ENCODE measurements at regions not wholly inside any gene's neighbourhood (a gene's known extent, or its start where the extent isn't known, plus 50 kb on each side); places are given as distances from the start of the nearest gene placed in this dataset.
"Not testable (repeated sequence)": the region's sequence is repeated elsewhere in the genome, so short reads cannot be mapped to it uniquely, and the experiment has no call there.

- not testable (repeated sequence) for TF ChIP-seq CTCF, EZH2 (IDR thresholded peaks at IDR 0.05)
Observed at GRCh38 chr6:51485869-51486268, 601.5 kb downstream of the PKHD1 start.
